ENCODE measurements at regions not wholly inside any gene's neighbourhood (a gene's known extent, or its start where the extent isn't known, plus 50 kb on each side); places are given as distances from the start of the nearest gene placed in this dataset.

DNA sequence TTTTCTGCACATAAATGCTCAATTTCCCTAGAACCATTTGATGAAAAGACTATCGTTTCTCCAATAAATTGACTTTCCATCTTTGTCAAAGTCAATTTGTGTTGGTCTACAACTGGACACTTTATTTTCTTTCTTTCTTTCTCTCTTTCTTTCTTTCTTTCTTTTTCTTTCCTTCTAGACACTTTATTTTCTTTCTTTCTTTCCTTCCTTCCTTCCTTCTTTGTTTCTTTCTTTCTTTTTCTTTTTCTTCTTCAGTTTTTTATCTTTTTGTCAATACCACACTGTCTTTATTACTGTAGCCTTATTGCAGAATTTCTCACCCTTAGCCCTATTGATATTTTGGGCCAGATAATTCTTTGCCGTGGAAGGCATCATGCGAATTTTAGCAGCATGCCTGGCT lies 73.5 kb downstream of the FASLG start:
- 45 to 100% (median 83%) methylated on average over 3 of the region's 3 CpGs for WGBS, 10 experiments
- no peak overlapping the region for H3K4me3 ChIP-seq
- H3K27ac ChIP-seq, result no peak overlapping the region
- ATAC-seq (replicated peaks in 6 of 8), result no peak
- in situ Hi-C loops (cut with MboI; ENCODE audit: low pct_unique_long_range_greater_than_20kb in 2 of 9, low sequenced_read_pairs in 9 of 9, unreplicated experiment in 9 of 9), result loop anchor here in 3 of 9 experiments (25.0 kb wide), 3 partner anchors 680 to 2005 kb away; no protein-coding TSS in a partner anchor
- no peaks in the 10 kb centered on the region for H3K4me1 ChIP-seq (replicated peaks in 1 of 2)

DNA sequence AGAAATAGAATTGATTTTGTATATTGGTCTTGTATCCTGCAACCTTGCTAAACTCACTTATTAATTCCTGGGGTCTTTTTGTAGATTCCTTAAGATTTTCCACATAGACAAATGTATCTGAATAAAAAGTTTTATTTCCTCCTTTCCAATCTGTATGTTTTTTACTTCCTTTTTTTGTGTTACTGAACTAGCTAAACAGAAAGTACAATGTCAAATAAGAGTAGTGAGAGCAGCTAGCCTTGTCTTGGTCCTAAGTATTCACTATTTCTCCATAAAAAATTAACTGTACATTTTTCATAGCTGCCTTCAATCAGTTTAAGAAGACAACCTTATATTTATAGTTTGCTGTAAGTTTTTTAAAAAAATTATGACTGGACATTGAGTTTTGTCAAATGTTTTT lies 74.9 kb downstream of the FASLG start:
- H3K4me3 ChIP-seq, result no peak overlapping the region
- in situ Hi-C loops (cut with MboI; ENCODE audit: low pct_unique_long_range_greater_than_20kb in 2 of 9, low sequenced_read_pairs in 9 of 9, unreplicated experiment in 9 of 9), result loop anchor here in 3 of 9 experiments (25.0 kb wide), 3 partner anchors 678 to 2003 kb away; no protein-coding TSS in a partner anchor
- no peak for ATAC-seq (replicated peaks in 6 of 8)
- no peaks in the 10 kb centered on the region for H3K4me1 ChIP-seq (replicated peaks in 1 of 2)
- H3K27ac ChIP-seq, result no peak overlapping the region

DNA sequence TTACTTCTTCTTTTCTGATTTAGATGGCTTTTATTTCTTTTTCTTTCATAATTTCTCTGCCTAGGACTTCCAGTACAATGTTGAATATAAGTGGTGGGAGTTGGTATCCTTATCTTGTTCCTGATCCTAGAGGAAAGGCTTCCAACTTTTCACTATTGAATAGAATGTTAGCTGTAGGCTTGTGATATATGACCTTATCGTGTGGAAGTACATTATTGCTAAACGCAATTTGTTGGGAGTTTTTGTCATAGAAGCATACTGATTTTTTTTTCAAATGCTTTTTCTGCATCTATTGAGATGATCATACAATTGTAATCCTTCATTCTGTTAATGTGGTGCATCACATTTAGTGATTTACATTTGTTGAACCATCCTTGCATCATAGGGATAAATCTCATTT lies 79.5 kb downstream of the FASLG start:
- 57 to 100% (median 90%) methylated on average over 1 to 2 of the region's 2 CpGs; no CpG with 5 or more reads in 1 of the 10 experiments for WGBS, 10 experiments
- no peak overlapping the region for H3K27ac ChIP-seq
- no peaks in the 10 kb centered on the region for H3K4me1 ChIP-seq (replicated peaks in 1 of 2)
- no peak overlapping the region for H3K4me3 ChIP-seq
- in situ Hi-C loops (cut with MboI; ENCODE audit: low pct_unique_long_range_greater_than_20kb in 2 of 9, low sequenced_read_pairs in 9 of 9, unreplicated experiment in 9 of 9), result loop anchor here in 3 of 9 experiments (25.0 kb wide), 3 partner anchors 674 to 1999 kb away; no protein-coding TSS in a partner anchor
- ATAC-seq (replicated peaks in 6 of 8), result no peak

DNA sequence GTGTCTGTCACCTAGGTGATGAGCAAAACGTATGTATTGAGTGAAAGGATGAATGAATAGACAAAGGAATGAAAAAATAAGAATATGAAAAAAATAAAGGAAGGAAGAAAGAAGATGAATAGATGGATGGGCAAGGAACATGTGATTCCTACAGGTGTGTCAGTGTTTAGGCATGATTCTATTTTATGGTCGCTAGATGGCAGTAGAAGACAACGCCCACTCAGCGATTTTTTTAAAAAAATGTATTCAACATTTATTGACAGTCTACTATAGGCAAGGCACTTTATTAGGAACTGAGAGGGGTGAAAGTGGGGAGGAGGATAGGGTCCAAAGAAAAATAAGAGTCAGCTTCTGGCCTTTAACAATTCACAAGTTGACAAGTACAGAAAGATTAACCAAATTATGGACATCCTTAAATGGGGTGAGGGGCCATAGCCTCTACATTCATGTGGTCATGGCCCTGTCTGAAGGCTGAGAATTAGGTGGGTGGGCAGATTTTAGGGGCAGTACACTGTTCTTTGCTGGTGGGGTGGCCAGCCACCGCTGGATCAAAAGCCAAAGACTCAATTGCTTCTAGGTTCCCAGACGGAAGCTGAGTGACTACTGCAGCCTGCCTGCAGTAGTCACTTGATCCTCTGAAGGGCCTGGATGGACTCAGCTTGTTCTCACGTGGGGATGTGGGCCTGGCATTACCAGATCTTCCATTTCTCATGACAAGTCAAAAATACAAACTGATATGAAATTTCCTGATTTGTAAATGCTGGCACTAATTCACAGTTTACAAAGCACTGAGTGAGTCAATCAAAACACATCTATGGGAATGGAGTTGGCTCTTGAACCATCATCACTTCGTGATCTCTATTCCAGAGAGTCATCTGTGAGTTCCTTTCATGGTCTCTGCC lies 83.9 kb downstream of the FASLG start:
- peak in 5 of 8 experiments; percentile 38 to 66 (median 50) for ATAC-seq (replicated peaks in 6 of 8)
- in situ Hi-C loops (cut with MboI; ENCODE audit: low pct_unique_long_range_greater_than_20kb in 2 of 9, low sequenced_read_pairs in 9 of 9, unreplicated experiment in 9 of 9), result loop anchor here in 4 of 9 experiments (10.0 to 25.0 kb wide), 5 partner anchors 82 to 1994 kb away; partner anchors contain the start of gene TNFSF4 (in 2 of the 4)
- WGBS, 10 experiments, result 0 to 26% (median 12%) methylated on average over 1 to 8 of the region's 8 CpGs
- H3K4me1 ChIP-seq (replicated peaks in 1 of 2), result no peaks in the 10 kb centered on the region
- no peak overlapping the region for H3K27ac ChIP-seq
- no peak overlapping the region for H3K4me3 ChIP-seq

DNA sequence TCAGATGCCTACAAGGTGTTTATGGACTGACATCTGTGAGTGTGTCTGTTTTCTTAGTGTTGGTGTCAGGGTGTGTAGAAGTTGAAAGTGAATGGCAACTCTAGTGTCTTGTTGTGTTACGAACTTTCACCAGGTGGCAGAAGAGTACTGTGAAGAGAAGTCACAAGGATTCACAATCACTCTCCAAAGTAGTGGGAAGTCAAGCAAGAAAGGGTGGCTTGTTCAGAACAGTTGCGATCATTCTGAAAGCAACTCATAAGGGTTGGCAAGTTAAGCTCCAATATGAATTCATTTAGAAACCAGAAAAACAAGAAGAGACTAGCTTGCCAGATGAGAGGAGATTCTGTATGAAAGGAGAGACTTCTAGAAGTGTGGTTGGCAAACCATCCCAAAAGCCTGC lies 86.1 kb downstream of the FASLG start:
- Histone ChIP-seq H3K27ac (no peak overlapping the region), H3K4me3 (no peak overlapping the region), H3K4me1 (replicated peaks in 1 of 2) (no peaks in the 10 kb centered on the region)
- WGBS, 10 experiments, result 0 to 83% (median 46%) methylated on average over 1 to 2 of the region's 2 CpGs; no CpG with 5 or more reads in 2 of the 10 experiments
- in situ Hi-C loops (cut with MboI; ENCODE audit: low pct_unique_long_range_greater_than_20kb in 2 of 9, low sequenced_read_pairs in 9 of 9, unreplicated experiment in 9 of 9), result loop anchor here in 4 of 9 experiments (10.0 to 25.0 kb wide), 5 partner anchors 80 to 1992 kb away; partner anchors contain the start of gene TNFSF4 (in 2 of the 4)
- peak; percentile 38 to 85 (median 57) for ATAC-seq (replicated peaks in 6 of 8)

DNA sequence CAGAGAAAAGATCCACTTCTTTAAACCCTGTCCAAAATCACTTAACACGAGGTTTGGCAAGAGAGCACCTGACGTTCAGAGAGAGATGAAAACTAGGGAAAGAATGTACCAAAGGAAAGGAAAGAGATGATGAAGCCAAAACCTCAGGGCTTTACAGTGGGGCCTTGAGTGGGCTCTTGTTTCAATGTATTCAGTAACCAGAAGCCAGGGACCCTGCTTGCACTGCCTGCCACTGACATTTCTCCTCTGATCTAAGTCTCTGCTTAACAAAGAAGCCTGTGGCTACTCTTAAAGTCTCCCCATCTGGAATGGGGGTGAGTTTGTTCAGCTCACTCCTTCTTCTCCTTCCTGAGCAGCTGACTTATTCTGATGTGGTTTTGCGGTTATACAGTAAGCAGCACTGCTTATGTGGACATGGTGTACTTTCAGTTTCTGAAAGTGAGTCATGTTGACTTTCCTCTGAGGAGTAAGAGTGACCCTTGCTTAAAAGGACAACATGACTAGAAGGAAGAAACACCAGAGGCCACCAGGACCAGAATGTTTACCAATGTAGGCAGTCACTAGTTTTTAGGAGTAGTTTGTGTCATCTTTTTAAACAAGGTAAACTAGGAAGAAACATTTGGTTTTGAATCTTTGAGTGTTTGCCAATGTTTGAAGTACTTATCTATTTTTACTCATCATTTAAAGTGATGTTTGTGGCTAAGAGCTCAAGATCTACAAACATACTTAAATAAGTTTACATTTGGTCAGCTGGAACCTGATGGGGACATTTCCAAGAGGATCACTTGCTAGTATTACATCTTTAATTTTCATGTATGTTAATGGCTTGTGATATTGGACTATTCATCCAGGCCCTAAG lies 87.4 kb downstream of the FASLG start:
- 0 to 98% (median 82%) methylated on average over 1 to 3 of the region's 3 CpGs for WGBS, 10 experiments
- in situ Hi-C loops (cut with MboI; ENCODE audit: low pct_unique_long_range_greater_than_20kb in 2 of 9, low sequenced_read_pairs in 9 of 9, unreplicated experiment in 9 of 9), result loop anchor here in 4 of 9 experiments (10.0 to 25.0 kb wide), 5 partner anchors 78 to 1991 kb away; partner anchors contain the start of gene TNFSF4 (in 2 of the 4)
- no peak overlapping the region for H3K27ac ChIP-seq
- H3K4me1 ChIP-seq (replicated peaks in 1 of 2), result no peaks in the 10 kb centered on the region
- peak in 3 of 8 experiments; percentile 65 to 98 (median 98) for ATAC-seq (replicated peaks in 6 of 8)
- H3K4me3 ChIP-seq, result no peak overlapping the region

DNA sequence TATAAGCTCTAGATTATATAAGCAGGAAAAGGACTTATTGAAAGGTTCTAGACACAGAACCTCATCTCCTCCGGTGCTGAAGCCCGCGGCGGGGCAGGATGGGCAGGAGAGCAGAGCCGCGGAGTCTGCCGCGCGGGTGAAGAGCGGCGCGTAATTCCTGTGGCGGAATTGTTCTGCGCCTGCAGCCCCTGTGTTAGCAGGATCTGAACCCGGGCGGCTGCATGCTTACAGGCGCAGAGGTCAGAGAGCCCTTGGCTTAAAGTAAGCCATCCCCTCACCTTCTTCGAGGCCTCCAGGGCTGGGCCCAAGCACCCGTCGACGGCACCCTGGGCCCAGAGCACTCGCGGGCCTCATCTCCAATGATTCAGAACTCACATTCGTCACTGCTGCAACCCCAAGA lies 89.3 kb downstream of the FASLG start:
- no peak overlapping the region for H3K27ac ChIP-seq
- ATAC-seq (replicated peaks in 6 of 8), result no peak
- H3K4me3 ChIP-seq, result no peak overlapping the region
- in situ Hi-C loops (cut with MboI; ENCODE audit: low pct_unique_long_range_greater_than_20kb in 2 of 9, low sequenced_read_pairs in 9 of 9, unreplicated experiment in 9 of 9), result loop anchor here in 4 of 9 experiments (10.0 to 25.0 kb wide), 5 partner anchors 77 to 1989 kb away; partner anchors contain the start of gene TNFSF4 (in 2 of the 4)
- 80 to 100% (median 93%) methylated on average over 2 to 23 of the region's 24 CpGs; no CpG with 5 or more reads in 1 of the 10 experiments for WGBS, 10 experiments
- H3K4me1 ChIP-seq (replicated peaks in 1 of 2), result no peaks in the 10 kb centered on the region

DNA sequence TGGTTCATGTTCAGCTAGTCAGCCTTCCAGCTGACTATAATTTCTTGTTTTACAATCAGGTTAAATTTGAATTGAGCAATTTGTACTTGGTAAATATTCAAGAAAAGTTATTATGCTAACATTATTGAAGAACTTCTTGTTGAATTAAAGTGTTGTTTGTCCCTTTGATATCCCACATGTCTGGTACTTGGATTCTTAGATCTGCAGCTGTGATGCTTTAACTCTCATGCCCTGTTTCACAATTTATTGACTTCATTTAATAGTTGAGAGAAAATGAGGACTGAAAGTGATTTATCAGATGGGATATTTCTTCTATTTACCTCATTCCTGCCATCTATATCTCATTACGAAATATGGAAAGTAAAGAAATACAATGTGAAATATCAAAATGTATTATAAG lies 92.8 kb downstream of the FASLG start:
- WGBS, 10 experiments, result 22 to 100% (median 100%) methylated on average over 1 of the region's 1 CpG; no CpG with 5 or more reads in 1 of the 10 experiments
- no peak overlapping the region for H3K4me3 ChIP-seq
- in situ Hi-C loops (cut with MboI; ENCODE audit: low pct_unique_long_range_greater_than_20kb in 2 of 9, low sequenced_read_pairs in 9 of 9, unreplicated experiment in 9 of 9), result loop anchor here in 1 of 9 experiments (25.0 kb wide), 1 partner anchor 461 kb away; the partner anchor contains the start of gene TNFSF4
- no peaks in the 10 kb centered on the region for H3K4me1 ChIP-seq (replicated peaks in 1 of 2)
- no peak overlapping the region for H3K27ac ChIP-seq
- no peak for ATAC-seq (replicated peaks in 6 of 8)

DNA sequence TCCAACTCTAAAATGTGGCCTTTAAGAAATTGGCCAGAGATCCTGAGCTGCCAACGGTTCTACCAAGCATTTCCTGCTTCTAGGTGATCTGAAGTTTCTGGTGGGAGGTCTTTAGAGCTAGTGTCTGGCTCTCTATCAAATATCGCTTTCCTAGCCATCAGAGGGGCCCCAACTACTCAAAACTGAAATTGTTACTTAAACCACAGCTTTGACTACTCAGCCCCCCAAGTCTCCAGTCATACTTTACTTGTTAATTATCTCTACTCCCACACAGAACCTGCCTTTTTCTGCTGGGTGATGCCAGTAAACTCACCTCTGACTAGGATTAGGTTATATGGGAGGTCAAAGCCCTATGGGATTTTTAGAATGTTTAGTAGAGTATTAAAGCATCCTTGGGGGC lies 95.1 kb downstream of the FASLG start:
- in situ Hi-C loops (cut with MboI; ENCODE audit: low pct_unique_long_range_greater_than_20kb in 2 of 9, low sequenced_read_pairs in 9 of 9, unreplicated experiment in 9 of 9), result loop anchor here in 1 of 9 experiments (25.0 kb wide), 1 partner anchor 458 kb away; the partner anchor contains the start of gene TNFSF4
- no peaks in the 10 kb centered on the region for H3K4me1 ChIP-seq (replicated peaks in 1 of 2)
- ATAC-seq (replicated peaks in 6 of 8), result no peak
- no peak overlapping the region for H3K27ac ChIP-seq
- H3K4me3 ChIP-seq, result no peak overlapping the region
- WGBS, 10 experiments, result 40 to 100% (median 80%) methylated on average over 1 to 2 of the region's 2 CpGs; no CpG with 5 or more reads in 3 of the 10 experiments

DNA sequence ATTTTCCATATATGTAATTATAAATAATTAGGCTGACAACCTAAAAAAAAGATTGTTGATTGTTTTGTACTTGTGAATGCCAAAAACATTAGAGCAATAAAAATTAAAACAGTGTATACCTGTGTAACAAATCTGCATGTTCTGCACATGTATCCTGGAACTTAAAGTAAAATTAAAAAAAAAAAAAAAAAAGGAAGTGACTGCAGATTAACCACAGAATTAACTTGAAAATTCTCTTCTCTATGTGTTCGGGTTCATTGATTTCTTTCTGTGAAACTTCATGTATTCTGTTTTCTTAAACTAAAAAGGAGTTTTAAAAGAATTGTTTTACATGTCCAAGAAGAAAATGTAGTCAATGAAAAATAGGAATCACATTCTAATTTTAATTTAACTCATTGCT lies 95.7 kb downstream of the FASLG start:
- Histone ChIP-seq H3K27ac (no peak overlapping the region), H3K4me1 (replicated peaks in 1 of 2) (no peaks in the 10 kb centered on the region), H3K4me3 (no peak overlapping the region)
- no peak for ATAC-seq (replicated peaks in 6 of 8)
- in situ Hi-C loops (cut with MboI; ENCODE audit: low pct_unique_long_range_greater_than_20kb in 2 of 9, low sequenced_read_pairs in 9 of 9, unreplicated experiment in 9 of 9), result loop anchor here in 1 of 9 experiments (25.0 kb wide), 1 partner anchor 458 kb away; the partner anchor contains the start of gene TNFSF4
- 33 to 100% (median 77%) methylated on average over 1 of the region's 1 CpG; no CpG with 5 or more reads in 1 of the 10 experiments for WGBS, 10 experiments

DNA sequence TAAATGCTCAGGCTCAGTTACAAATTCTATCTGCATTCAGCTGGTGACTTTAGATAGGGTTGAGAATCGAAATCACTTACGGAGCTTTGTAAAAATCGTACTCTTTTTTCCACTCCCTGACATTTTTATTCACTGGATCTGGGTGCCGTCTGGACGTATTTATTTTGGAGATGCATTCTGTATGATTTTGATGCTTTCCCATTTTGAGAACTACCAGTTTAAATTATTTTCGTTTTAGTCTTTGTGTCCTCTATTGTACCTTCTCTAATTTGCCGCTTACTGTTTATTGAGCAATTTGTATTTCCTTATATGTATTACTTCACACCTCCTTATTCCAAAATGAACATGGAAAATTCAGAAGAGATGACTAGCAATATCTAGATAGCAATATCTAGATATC lies 96.2 kb downstream of the FASLG start:
- Histone ChIP-seq H3K4me3 (no peak overlapping the region), H3K27ac (no peak overlapping the region), H3K4me1 (replicated peaks in 1 of 2) (no peaks in the 10 kb centered on the region)
- 66 to 93% (median 85%) methylated on average over 5 to 7 of the region's 7 CpGs for WGBS, 10 experiments
- in situ Hi-C loops (cut with MboI; ENCODE audit: low pct_unique_long_range_greater_than_20kb in 2 of 9, low sequenced_read_pairs in 9 of 9, unreplicated experiment in 9 of 9), result loop anchor here in 1 of 9 experiments (25.0 kb wide), 1 partner anchor 457 kb away; the partner anchor contains the start of gene TNFSF4
- no peak for ATAC-seq (replicated peaks in 6 of 8)

DNA sequence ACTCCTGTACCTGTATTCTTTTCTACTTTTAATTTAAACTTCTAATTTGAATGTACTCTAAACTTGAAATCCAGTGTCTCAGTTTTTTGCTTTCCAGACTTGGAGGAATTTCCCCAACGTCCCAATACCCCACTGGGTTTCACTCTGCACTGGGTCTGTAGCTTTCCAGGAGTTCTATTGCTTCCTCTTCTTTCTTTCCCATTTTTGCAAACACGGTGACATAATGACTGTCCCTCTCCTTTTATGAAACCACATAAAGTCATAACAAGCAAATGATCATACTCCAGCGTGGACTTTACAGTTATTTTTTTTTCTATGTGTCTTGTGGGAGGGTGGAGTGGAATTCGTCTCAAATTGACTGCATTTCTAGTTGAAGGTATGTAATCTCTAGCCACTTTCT lies 97.1 kb downstream of the FASLG start:
- ATAC-seq (replicated peaks in 6 of 8), result no peak
- H3K4me3 ChIP-seq, result no peak overlapping the region
- no peaks in the 10 kb centered on the region for H3K4me1 ChIP-seq (replicated peaks in 1 of 2)
- in situ Hi-C loops (cut with MboI; ENCODE audit: low pct_unique_long_range_greater_than_20kb in 2 of 9, low sequenced_read_pairs in 9 of 9, unreplicated experiment in 9 of 9), result loop anchor here in 1 of 9 experiments (25.0 kb wide), 1 partner anchor 456 kb away; the partner anchor contains the start of gene TNFSF4
- no peak overlapping the region for H3K27ac ChIP-seq
- WGBS, 10 experiments, result 35 to 90% (median 69%) methylated on average over 2 to 4 of the region's 4 CpGs

Data from motor neuron (in vitro differentiated cells).